ENCODE measurements at regions not wholly inside any gene's neighbourhood (a gene's known extent, or its start where the extent isn't known, plus 50 kb on each side); places are given as distances from the start of the nearest gene placed in this dataset.
"Not testable (repeated sequence)": the region's sequence is repeated elsewhere in the genome, so short reads cannot be mapped to it uniquely, and the experiment has no call there.

DNA sequence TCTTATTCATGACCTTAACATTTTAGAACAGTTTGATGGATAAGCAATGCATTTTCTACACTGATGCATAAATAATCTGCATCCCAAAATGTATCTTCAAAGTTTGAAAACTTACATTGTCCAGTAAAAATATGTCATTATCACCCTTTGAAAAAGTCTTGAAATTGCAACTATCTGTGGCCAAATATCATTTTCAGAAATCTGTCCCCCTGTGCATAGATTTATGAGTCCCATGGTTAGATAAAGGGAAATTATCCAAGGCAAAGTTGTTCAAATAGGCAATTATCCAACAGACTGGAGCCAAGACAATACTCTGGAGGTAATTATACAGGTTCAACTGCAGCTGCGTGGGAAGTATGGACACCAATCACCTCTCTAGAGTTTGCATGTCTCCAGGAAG is 182.5 kb upstream of the INTU start:
- Histone ChIP-seq H3K9me3 (replicated peaks in 1 of 3) (no peaks in the 10 kb centered on the region), H3K4me1 (replicated peaks in 1 of 2) (no peaks in the 10 kb centered on the region), H3K27ac (no peak overlapping the region), H3K27me3 (no peaks in the 10 kb centered on the region), H3K36me3 (replicated peaks in 1 of 2) (no peaks in the 10 kb centered on the region), H3K4me3 (no peak overlapping the region)
- intact Hi-C loops (cut with DNase I), result loop anchor here in 1 of 2 donors (5.0 kb wide), 1 partner anchor 418 kb away; no protein-coding TSS in a partner anchor
- TF ChIP-seq, protein P1, sequence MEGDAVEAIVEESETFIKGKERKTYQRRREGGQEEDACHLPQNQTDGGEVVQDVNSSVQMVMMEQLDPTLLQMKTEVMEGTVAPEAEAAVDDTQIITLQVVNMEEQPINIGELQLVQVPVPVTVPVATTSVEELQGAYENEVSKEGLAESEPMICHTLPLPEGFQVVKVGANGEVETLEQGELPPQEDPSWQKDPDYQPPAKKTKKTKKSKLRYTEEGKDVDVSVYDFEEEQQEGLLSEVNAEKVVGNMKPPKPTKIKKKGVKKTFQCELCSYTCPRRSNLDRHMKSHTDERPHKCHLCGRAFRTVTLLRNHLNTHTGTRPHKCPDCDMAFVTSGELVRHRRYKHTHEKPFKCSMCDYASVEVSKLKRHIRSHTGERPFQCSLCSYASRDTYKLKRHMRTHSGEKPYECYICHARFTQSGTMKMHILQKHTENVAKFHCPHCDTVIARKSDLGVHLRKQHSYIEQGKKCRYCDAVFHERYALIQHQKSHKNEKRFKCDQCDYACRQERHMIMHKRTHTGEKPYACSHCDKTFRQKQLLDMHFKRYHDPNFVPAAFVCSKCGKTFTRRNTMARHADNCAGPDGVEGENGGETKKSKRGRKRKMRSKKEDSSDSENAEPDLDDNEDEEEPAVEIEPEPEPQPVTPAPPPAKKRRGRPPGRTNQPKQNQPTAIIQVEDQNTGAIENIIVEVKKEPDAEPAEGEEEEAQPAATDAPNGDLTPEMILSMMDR (IDR thresholded peaks at IDR 0.05), result no peak
- WGBS, 4 donors, result 44 to 63% (median 58%) methylated on average over 1 of the region's 1 CpG
- DNase-seq, result no peak

DNA sequence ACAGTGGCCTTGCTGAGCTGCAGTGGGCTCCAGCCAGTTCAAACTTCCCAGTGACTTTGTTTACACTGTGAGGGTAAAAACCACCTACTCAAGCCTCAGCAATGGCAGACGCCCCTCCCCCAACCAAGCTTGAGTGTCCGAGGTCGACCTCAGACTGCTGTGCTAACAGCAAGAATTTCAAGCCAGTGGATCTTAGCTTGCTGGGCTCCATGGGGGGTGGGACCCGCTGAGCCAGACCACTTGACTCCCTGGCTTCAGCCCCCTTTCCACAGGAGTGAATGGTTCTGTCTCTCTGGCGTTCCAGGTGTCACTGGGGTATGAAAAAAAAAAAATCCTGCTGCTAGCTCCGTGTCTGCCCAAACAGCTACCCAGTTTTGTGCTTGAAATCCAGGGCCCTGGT is 168.9 kb upstream of the INTU start:
- no peak for DNase-seq
- TF ChIP-seq, protein P1 (IDR thresholded peaks at IDR 0.05), result no peak
- no peak for TF ChIP-seq POLR2A (IDR thresholded peaks at IDR 0.05)
- intact Hi-C loops (cut with DNase I), result no loop called here

DNA sequence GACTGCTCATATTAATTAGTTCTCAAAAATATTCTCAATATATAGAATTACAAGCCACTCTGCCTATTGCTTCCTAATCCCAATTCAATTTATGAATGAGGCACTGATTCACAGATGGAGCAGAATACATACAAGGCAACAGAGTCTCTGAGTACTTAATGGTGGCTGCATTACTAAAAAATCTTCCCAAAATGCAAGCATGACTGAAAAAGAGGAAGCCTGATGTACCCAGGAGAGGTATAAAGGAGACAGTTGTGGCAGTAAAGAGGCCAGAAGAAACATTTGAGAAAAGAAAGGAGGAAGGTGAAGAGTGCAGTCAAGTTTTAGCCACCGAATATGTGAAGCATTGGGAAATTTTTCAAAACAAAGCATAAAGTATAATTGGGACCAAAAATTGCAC is 163.2 kb upstream of the INTU start:
- TF ChIP-seq, protein P1 (IDR thresholded peaks at IDR 0.05), result no peak
- TF ChIP-seq POLR2A (IDR thresholded peaks at IDR 0.05), result no peak
- Histone ChIP-seq H3K36me3 (replicated peaks in 1 of 2) (no peaks in the 10 kb centered on the region), H3K9me3 (replicated peaks in 1 of 3) (no peaks in the 10 kb centered on the region), H3K27ac (no peak overlapping the region), H3K4me3 (no peak overlapping the region), H3K4me1 (replicated peaks in 1 of 2) (no peaks in the 10 kb centered on the region), H3K27me3 (no peaks in the 10 kb centered on the region)
- intact Hi-C loops (cut with DNase I), result no loop called here
- 61 to 69% (median 63%) methylated on average over 1 of the region's 1 CpG for WGBS, 4 donors
- no peak for DNase-seq

More for the DNA sequence above, 168.9 kb upstream of the INTU start:
- WGBS, 4 donors, result 44 to 61% (median 51%) methylated on average over 2 to 6 of the region's 6 CpGs
- Histone ChIP-seq H3K27ac (no peak overlapping the region), H3K36me3 (replicated peaks in 1 of 2) (no peaks in the 10 kb centered on the region), H3K27me3 (no peaks in the 10 kb centered on the region), H3K4me1 (replicated peaks in 1 of 2) (no peaks in the 10 kb centered on the region), H3K4me3 (no peak overlapping the region), H3K9me3 (replicated peaks in 1 of 3) (no peaks in the 10 kb centered on the region)

DNA sequence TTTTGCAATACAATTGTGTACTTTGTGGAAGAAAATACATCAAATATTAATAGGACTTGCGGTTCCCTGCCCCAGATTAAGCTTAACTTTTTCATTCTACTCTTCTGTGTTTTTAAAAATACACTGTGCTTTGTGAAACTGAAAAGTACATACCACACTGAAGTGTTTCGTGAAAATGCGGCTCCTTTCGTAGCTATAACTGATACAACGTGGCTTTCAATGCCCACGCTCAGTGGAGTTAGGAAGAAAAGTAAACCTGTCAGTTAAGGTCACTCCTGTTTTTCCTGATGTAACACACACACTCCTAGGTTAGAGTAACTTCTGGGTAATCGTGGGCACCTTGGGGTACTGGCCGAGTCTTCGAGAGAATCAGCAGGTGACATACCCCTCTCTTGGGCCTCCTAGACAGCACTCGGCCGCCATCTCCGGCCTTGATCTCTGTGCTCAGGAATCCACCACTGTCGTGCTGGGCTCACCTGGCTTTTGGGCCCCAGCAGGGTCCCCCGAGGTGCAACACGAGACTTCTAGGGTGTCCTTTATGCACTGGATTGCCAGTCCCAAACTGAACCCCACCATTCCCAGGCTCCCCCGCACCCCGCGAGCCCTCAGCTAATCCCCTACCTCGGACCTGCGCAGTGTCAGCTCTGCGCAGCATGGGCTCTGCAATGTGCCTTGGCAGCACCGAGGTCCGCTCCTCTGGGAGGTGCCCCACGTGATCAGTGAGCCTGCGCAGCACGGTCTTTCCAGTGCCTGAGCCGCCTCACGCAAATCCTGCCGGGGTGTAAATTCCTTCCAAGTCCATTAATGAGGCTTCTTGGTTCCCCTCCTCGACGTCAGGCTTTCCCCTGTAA is 162.6 kb upstream of the INTU start:
- Histone ChIP-seq H3K4me1 (replicated peaks in 1 of 2) (no peaks in the 10 kb centered on the region), H3K27me3 (no peaks in the 10 kb centered on the region), H3K36me3 (replicated peaks in 1 of 2) (no peaks in the 10 kb centered on the region), H3K27ac (no peak overlapping the region), H3K9me3 (replicated peaks in 1 of 3) (no peaks in the 10 kb centered on the region), H3K4me3 (no peak overlapping the region)
- WGBS, 4 donors, result 87 to 93% (median 90%) methylated on average over 30 to 31 of the region's 31 CpGs
- TF ChIP-seq, protein P1 (IDR thresholded peaks at IDR 0.05), result no peak
- TF ChIP-seq POLR2A (IDR thresholded peaks at IDR 0.05), result no peak
- no peak for DNase-seq
- intact Hi-C loops (cut with DNase I), result no loop called here

DNA sequence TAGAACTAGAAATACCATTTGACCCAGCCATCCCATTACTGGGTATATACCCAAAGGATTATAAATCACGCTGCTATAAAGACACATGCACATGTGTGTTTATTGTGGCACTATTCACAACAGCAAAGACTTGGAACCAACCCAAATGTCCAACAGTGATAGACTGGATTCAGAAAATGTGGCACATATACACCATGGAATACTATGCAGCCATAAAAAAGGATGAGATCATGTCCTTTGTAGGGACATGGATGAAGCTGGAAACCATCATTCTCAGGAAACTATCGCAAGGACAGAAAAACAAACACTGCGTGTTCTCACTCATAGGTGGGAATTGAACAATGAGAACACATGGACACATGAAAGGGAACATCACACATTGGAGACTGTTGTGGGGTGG is 154.5 kb upstream of the INTU start:
- WGBS, 4 donors, result 83 to 97% (median 92%) methylated on average over 3 of the region's 3 CpGs
- H3K4me1 ChIP-seq (replicated peaks in 1 of 2), result not testable (repeated sequence)

More for the DNA sequence above, 154.5 kb upstream of the INTU start:
- DNase-seq; H3K36me3 ChIP-seq (replicated peaks in 1 of 2); H3K4me3 ChIP-seq; H3K27me3 ChIP-seq; H3K27ac ChIP-seq; H3K9me3 ChIP-seq (replicated peaks in 1 of 3); intact Hi-C loops (cut with DNase I): not testable (repeated sequence)
